Subcutaneous abdominal adipose tissue (tissue), 5 donors: ENCODE measurements at regions not wholly inside any gene's neighbourhood (a gene's known extent, or its start where the extent isn't known, plus 50 kb on each side); places are given as distances from the start of the nearest gene placed in this dataset.

ENCODE experiments used
- H3K27ac ChIP-seq: one replicate; pipeline ENCODE4 v1.7.0; 2013; ENCODE audit warnings: low read depth, mild to moderate bottlenecking, inconsistent platforms, low read length, moderate library complexity
- H3K27me3 ChIP-seq, 5 donors: one replicate each; pipeline ENCODE4 v1.7.0; 2013; ENCODE audit warnings: low read length in 5 of 5, inconsistent platforms in 1 of 5; ENCODE audit not compliant: control insufficient read depth in 5 of 5, insufficient read depth in 4 of 5
- H3K36me3 ChIP-seq, 5 donors: one replicate each; pipeline ENCODE4 v1.7.0; 2013; ENCODE audit warnings: low read length in 5 of 5; ENCODE audit not compliant: control insufficient read depth in 5 of 5, insufficient read depth in 5 of 5
- H3K4me1 ChIP-seq, 5 donors: one replicate each; pipeline ENCODE4 v1.7.0; 2013; ENCODE audit warnings: low read length in 5 of 5, mild to moderate bottlenecking in 3 of 5, moderate library complexity in 1 of 5; ENCODE audit not compliant: control insufficient read depth in 5 of 5, insufficient read depth in 5 of 5
- H3K4me3 ChIP-seq, 5 donors: one replicate each; pipeline ENCODE4 v1.7.0; 2013; ENCODE audit warnings: low read length in 5 of 5, low read depth in 1 of 5
- H3K9ac ChIP-seq, 5 donors: one replicate each; pipeline ENCODE4 v1.7.0; 2013; ENCODE audit warnings: low read length in 5 of 5, mild to moderate bottlenecking in 4 of 5, moderate library complexity in 3 of 5
- H3K9me3 ChIP-seq, 5 donors: one replicate each; pipeline ENCODE4 v1.7.0; 2013; ENCODE audit warnings: low read length in 5 of 5; ENCODE audit not compliant: control insufficient read depth in 5 of 5
- donor health status: healthy.
- donor health status: healthy.
- donor health status: healthy.
- donor health status: healthy.
- donor health status: healthy.

GRCh38 chr13:44153496-44153895 lies 220.1 kb upstream of the SERP2 start:
- H3K36me3 ChIP-seq, result no peaks in the 10 kb centered on the region
- H3K27ac ChIP-seq, result no peak overlapping the region
- peaks cover 0 to 27% (median 23%) of the 10 kb centered on the region in 5 donors for H3K4me1 ChIP-seq
- H3K9me3 ChIP-seq, result no peaks in the 10 kb centered on the region
- no peak overlapping the region for H3K4me3 ChIP-seq
- no peak overlapping the region for H3K9ac ChIP-seq
- no peaks in the 10 kb centered on the region for H3K27me3 ChIP-seq

DNA sequence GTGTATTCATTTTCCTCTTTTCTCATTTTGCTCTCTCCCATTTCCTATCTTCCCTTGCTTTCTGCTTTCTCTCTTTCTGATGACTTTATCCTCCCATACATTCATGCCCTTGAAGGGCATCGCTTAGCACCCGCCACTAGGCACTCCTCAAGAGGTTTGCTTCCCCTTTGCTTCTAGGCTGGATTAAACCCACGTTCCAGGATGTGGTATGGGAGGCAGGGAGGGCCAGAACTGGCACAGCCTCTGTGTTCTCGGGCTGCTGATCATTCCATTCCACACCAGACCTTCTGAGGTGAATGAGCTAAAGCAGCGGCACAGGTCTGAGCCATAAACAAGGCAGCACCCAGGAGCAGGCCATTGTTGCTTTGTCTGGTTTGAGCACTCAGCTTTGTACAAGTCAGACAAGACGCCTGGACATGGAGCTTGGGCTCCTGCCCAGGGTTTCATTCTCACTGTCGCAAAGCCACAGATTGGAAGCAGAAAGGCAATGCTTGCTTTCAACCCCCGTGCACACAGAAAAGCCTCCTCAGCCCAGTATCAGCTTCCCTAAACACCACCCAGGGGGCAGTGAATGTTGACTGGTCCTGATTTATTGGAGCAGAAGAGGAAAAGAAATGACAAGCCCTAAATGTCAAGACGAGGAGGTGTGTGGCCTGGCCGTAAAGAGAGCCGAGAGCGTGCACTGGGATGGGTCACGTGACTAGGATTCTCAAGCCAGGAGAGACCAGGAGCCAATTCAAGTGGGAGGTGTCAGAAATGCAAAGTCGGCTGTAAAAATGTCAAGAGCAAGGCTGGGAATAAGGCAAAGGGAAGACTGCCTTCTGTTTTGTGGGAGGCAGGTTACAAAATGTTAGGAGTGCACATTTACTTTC lies 218.0 kb upstream of the SERP2 start:
- no peaks in the 10 kb centered on the region for H3K27me3 ChIP-seq
- peak overlapping the region; percentile 43 to 76 (median 59) for H3K4me3 ChIP-seq
- H3K27ac ChIP-seq, result no peak overlapping the region
- H3K9me3 ChIP-seq, result no peaks in the 10 kb centered on the region
- peak overlapping the region in 1 of 5 donors; percentile 54 for H3K9ac ChIP-seq
- H3K4me1 ChIP-seq, result peaks cover 0 to 27% (median 23%) of the 10 kb centered on the region in 5 donors
- H3K36me3 ChIP-seq, result no peaks in the 10 kb centered on the region

- Histone ChIP-seq H3K36me3 (no peaks in the 10 kb centered on the region), H3K4me1 (peaks cover 0 to 27% (median 23%) of the 10 kb centered on the region in 5 donors), H3K9ac (peak overlapping the region in 1 of 5 donors; percentile 54), H3K27ac (no peak overlapping the region), H3K9me3 (no peaks in the 10 kb centered on the region), H3K27me3 (no peaks in the 10 kb centered on the region), H3K4me3 (peak overlapping the region; percentile 43 to 76 (median 59))
Observed at GRCh38 chr13:44156294-44156658, 217.3 kb upstream of the SERP2 start.

DNA sequence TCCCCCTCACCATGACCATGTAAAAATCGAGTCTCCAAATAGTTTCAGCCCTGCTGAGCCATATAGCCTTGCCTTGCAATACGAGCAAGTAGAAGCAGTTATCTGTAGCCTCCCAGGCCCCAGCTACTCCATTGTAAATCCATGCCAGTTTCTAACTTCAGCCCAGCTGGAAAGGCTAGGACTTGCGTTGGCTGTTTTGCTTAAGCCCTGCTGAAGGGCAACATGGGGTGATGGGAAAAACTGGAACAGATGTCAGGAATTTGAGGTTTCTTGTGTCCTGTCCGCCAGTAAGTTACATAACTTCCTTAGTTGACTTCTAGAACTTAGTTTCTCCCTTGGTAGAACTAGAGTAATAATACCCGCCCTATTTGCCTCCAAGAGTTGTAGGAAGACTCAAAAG lies 216.0 kb upstream of the SERP2 start:
- Histone ChIP-seq H3K4me3 (no peak overlapping the region), H3K27ac (no peak overlapping the region), H3K9me3 (no peaks in the 10 kb centered on the region), H3K36me3 (no peaks in the 10 kb centered on the region), H3K27me3 (no peaks in the 10 kb centered on the region), H3K4me1 (peaks cover 0 to 27% (median 23%) of the 10 kb centered on the region in 5 donors), H3K9ac (no peak overlapping the region)

DNA sequence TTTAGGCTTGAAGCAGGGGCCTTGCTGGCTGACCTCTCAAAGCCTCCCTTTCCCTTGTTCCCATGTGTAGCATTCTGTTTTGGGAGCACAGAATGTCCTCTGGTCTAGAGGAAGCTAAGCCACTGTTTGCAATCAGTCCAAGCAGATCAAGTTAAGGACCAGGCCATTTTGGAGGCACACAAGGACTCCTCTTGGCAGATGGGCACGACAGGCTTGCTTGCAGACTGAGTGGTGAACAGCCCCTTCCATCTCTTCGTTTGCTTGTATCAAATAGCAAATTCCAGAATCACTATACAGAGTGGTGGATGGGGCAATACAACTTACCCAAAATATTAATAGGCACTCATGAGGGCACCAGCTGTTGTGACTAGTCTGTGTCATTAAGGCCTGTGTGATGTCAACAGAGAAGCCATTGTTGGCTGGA lies 215.5 kb upstream of the SERP2 start:
- no peak overlapping the region for H3K4me3 ChIP-seq
- H3K27me3 ChIP-seq, result no peaks in the 10 kb centered on the region
- no peak overlapping the region for H3K27ac ChIP-seq
- H3K9me3 ChIP-seq, result no peaks in the 10 kb centered on the region
- H3K4me1 ChIP-seq, result peaks cover 0 to 27% (median 23%) of the 10 kb centered on the region in 5 donors
- H3K9ac ChIP-seq, result no peak overlapping the region
- H3K36me3 ChIP-seq, result no peaks in the 10 kb centered on the region

DNA sequence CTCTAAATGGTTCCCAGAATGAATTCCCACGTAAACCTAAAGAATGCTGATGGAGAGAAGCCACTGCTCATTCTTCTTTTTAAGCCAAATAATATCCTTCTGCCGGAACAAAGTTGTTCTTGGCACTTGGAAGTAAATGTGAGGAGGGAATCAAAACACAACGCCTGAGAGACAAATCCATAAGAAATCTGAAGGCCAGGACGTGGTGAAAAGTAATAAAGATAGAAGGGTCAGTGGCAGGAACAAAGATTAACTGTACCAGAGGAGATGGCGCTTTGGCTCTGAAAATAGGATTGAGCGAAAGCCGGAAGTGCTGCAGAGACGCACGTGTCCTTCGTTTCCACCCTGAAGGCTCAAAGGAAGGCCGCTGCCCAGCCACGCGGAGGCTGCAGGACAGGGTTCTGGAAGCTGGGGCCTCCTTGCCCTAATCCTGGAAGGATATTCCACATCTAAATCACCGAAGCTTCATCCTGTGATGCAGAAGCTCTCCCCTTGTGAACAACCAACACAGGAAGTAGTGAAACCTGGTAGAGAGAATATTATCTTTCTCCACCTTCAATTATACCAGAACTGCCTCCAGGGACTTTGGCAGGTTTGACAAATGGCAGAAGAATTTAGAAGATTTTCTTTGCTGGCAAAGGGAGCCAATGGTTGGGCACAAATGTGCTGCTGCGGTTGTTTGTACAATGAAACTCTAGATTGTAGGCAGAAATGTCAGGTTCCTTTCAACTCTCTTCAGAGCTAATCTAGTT lies 214.6 kb upstream of the SERP2 start:
- Histone ChIP-seq H3K4me3 (no peak overlapping the region), H3K9ac (no peak overlapping the region), H3K27me3 (no peaks in the 10 kb centered on the region), H3K36me3 (no peaks in the 10 kb centered on the region), H3K4me1 (peaks cover 0 to 27% (median 23%) of the 10 kb centered on the region in 5 donors), H3K27ac (no peak overlapping the region), H3K9me3 (no peaks in the 10 kb centered on the region)

DNA sequence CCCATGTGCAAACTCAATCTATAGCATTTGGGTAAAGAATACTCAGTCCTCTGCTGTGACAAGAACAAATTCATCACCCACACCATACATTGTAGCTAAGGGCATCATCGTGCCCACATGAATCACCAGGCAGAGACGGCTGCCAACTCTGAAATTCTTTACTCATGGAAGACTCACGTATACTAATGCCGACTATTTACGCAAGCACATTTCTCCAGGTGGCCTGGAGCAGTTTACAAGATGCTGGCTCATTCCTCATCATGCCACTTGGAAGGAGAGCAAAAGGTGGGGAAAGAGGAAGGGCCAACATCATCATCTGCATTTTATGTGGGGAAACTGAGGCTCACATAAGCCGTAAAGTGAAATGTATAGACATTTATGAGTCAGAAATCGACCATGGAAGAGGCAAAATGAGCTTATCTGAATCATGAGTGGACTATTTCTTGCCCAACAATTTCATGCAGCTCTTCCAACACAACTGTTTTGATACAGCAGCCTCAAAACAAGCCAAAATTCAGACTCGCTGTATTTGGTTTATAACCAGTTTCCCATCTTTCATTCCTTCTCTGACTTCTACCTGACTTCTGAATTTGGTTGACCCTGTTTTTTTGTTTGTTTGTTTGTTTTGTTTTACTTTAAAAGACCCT lies 213.9 kb upstream of the SERP2 start:
- H3K4me3 ChIP-seq, result no peak overlapping the region
- H3K27me3 ChIP-seq, result no peaks in the 10 kb centered on the region
- no peak overlapping the region for H3K9ac ChIP-seq
- no peaks in the 10 kb centered on the region for H3K36me3 ChIP-seq
- no peak overlapping the region for H3K27ac ChIP-seq
- no peaks in the 10 kb centered on the region for H3K9me3 ChIP-seq
- peaks cover 0 to 27% (median 23%) of the 10 kb centered on the region in 5 donors for H3K4me1 ChIP-seq

- peaks cover 0 to 22% (median 20%) of the 10 kb centered on the region in 5 donors for H3K4me1 ChIP-seq
- H3K27ac ChIP-seq, result no peak overlapping the region
- H3K27me3 ChIP-seq, result no peaks in the 10 kb centered on the region
- H3K4me3 ChIP-seq, result no peak overlapping the region
- H3K9ac ChIP-seq, result no peak overlapping the region
- H3K9me3 ChIP-seq, result no peaks in the 10 kb centered on the region
- no peaks in the 10 kb centered on the region for H3K36me3 ChIP-seq
Observed at GRCh38 chr13:44160591-44161191, 212.9 kb upstream of the SERP2 start.

DNA sequence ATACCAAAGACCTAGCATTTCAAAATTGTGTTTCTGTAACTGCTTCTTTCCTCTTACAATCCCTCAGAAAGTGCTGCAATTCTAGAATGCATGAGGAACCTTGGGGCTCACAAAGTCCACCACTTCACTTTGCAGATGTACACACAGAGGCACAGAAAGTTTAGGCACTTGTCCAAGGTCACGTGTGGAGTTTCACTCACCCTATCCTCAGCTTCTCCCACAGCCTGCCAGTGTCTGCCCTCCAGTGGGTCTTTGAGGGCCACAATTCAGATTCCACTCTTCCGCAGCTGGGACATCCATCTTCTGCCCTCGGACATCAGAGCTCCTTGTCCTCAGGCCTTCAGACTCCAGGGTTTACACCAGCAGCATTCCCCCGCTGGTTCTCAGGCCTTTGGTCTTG lies 210.5 kb upstream of the SERP2 start:
- no peak overlapping the region for H3K4me3 ChIP-seq
- peaks cover 0 to under 1% (median 0%) of the 10 kb centered on the region in 5 donors for H3K4me1 ChIP-seq
- H3K9ac ChIP-seq, result no peak overlapping the region
- H3K27ac ChIP-seq, result no peak overlapping the region
- H3K36me3 ChIP-seq, result no peaks in the 10 kb centered on the region
- H3K27me3 ChIP-seq, result no peaks in the 10 kb centered on the region
- H3K9me3 ChIP-seq, result no peaks in the 10 kb centered on the region
